CD1c-positive myeloid dendritic cell (primary cell): ENCODE measurements at regions not wholly inside any gene's neighbourhood (a gene's known extent, or its start where the extent isn't known, plus 50 kb on each side); places are given as distances from the start of the nearest gene placed in this dataset.
A peak's percentile ranks its signal among the peaks of the same experiment; 100 is the strongest.

Experiments
- DNase-seq: peaks from one replicate; pipeline ENCODE4 v3.0.0-alpha.2; 2016; ENCODE audit errors: extremely low spot score

DNA sequence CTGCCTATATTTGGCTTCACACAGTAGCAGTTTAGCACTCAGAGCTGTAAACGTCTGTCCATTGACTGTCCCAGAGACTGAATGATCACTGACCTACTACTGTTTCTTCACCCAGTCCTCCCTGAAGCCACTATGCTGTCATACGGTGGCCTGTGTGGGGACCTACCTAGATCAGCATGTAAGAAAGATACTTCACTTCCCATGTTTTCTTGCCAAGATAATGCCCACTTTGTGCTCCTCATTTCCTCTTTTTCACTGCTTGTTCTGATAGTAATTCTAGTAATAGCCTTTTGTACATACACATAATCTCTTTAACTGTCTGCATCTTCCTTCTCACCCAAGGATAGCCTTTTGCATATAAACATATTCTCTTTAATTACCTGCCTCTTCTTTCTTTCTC is 109.9 kb upstream of the TIAM2 start:
- peak; percentile 16 for DNase-seq

GRCh38 chr6:154886016-154886415 is 109.1 kb upstream of the TIAM2 start:
- DNase-seq = no peak

GRCh38 chr6:154886471-154886870 is 108.6 kb upstream of the TIAM2 start:
- DNase-seq = no peak

GRCh38 chr6:154887051-154887450 is 108.1 kb upstream of the TIAM2 start:
- no peak for DNase-seq

- DNase-seq = no peak
Observed at GRCh38 chr6:154888421-154889295, 106.5 kb upstream of the TIAM2 start.

GRCh38 chr6:154890874-154891273 is 104.2 kb upstream of the TIAM2 start:
- DNase-seq = no peak

DNA sequence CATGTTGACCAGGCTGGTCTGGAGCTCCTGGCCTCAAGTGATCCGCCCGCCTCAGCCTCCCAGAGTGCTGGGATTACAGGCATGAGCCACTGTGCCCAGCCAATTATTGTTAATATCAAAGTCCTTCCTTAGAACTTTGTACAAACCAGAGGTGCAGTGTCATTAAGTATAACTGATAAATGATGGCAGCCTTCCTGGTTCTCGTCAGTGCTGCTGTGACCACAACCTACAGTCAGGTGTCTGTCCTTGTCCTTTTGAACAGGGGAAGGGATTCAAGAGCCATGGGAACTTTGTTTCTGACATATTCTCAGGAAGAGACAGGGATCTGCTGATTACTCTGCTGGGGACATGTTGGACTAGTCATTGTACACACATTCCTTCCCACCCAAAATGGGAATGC is 103.2 kb upstream of the TIAM2 start:
- no peak for DNase-seq

- DNase-seq = no peak
Observed at GRCh38 chr6:154893917-154894316, 101.2 kb upstream of the TIAM2 start.

DNA sequence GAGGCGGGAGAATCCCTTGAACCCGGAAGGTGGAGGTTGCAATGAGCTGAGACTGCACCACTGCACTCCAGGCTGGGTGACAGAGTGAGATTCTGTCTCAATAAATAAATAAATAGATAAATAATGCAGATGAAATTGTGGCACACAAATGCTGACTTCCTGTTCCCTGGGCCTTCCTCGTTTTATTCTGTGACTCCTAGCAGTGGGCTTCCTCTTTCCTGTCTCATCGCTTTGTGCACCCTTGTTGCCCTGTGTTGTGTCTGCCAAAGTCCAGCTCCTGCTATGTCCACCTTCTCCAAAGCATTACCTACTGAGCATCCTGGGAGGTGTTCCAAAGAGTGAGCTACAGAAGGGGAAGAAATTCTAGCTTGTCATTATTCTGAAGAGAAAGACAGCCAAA is 100.2 kb upstream of the TIAM2 start:
- DNase-seq = peak; percentile 12

GRCh38 chr6:154895841-154896240 is 99.3 kb upstream of the TIAM2 start:
- no peak for DNase-seq

- no peak for DNase-seq
Observed at GRCh38 chr6:154898821-154899220, 96.3 kb upstream of the TIAM2 start.

DNA sequence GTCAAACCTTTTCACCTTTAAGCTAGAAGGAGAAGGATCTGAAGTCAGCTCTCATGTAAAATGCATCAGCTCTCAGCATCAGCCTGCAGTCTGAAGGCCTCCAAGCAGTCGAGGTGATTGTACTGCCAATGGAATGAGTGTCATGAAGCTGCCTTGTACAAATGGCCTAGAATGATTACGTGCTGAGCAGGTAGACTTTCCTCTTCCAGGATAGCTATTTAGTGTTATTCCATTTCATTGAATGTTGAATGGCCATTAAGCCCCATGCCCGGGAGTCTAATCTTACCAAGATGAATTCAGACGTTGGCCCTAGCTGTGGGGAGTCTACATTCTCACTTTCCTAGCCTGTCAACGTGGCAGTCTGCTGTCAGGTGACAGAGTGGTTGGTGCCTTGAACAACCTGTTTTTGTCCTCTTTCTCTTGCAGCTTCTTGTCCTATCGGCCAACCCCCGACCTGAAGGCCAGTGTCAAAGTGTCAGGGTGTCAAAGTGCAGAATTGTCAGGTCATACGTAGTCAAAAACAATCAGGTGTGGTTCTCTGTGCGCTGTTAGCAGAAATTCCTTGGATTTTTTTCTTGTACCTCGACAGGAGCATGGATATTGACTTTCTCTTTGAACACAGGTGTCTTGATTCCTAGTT is 95.2 kb upstream of the TIAM2 start:
- no peak for DNase-seq

GRCh38 chr6:154901876-154902552 is 93.1 kb upstream of the TIAM2 start:
- no peak for DNase-seq

DNA sequence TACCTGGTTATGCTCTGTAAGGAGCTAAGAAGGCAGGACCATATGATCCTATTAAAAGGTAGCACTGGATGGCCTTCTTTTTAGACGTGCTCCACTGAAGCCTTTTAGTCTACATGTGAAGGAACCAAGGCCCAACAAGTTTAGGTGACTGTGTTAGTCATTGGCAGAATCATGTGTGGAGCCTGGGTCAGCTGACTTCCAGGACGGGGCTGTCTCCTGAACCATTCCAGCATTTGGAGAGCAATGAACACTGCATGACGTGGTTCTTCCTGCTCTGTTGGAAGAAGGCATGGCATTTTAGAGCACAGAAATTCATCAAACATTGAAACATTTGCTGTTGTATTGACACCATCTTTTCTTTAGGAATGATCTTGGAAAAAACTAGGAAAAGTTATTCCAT is 87.8 kb upstream of the TIAM2 start:
- DNase-seq = no peak

DNA sequence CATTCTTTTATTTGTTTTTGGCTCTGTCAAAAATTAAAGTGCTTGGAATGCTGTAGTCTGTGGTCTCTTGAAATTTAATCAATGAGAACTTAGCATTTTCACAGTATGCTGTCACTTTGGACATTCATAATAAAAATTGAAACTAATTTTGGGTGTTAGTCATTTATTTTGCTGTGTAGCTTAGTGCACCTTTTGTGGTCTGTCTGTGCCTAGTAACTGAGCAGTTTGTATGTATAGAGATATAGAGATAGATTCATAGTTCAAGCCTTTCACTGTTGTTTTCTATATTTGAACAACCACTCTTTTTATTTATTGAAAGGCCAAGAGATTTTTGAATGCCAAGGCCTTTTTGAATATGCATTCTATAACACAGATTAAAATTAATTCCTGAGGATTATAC is 86.4 kb upstream of the TIAM2 start:
- no peak for DNase-seq

DNA sequence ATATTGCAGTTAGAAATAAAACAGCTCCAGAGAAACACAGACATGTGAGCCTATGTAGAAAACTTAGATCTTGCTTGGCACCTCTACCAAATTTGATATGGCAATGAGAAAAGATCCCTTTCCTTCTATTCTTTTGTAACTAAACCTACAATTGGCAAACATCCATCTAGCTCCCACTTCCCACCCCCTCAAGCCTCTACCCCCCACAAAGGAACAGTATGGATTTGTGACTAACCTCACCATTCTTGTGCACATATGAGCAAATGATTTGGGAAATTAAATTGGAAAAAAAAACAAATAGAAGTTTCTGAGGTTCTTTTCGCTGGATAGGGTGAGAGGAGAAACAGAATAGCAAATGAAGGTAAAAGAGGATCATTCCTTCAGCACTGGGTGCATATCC is 85.8 kb upstream of the TIAM2 start:
- no peak for DNase-seq

DNA sequence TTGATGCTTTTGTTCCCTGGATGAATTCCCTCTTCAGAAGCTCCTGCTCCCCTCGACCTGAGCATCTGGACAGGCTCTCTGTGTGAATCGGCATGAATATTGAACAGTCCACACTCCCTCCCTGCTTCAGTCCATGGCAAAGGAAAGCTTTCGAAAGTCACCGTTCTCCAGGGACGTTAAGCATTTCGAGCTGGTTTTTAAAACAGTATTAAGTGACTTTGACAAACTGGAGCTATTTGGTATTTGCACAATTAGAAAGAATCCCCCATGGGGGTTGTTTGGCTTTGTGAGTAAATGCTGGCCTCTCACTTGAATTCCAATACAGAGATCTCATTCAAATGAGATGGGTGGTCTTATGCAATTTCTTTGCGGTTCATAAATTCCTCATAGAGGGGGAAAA is 85.3 kb upstream of the TIAM2 start:
- no peak for DNase-seq

DNA sequence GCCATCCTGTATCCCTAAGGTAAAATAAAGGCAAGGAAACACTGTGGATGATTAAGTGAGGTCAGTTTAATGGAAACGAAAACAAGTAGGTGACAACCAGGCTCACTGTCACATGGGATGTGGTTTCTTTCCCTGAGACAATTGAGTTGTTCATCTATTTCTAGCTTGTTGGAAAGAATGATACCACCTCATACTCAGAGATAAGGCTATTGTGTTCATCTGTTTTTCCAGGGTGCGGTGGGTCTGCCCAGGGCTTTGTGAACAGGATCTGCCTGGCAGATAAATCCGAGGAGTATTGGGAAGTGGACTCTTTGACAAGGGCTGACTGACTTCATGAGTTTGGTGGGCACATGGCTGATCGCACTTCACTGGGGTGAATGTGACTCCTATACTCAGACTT is 80.8 kb upstream of the TIAM2 start:
- no peak for DNase-seq

- DNase-seq = no peak
Observed at GRCh38 chr6:154916857-154917256, 78.3 kb upstream of the TIAM2 start.

GRCh38 chr6:154917941-154918340 is 77.2 kb upstream of the TIAM2 start:
- no peak for DNase-seq

DNA sequence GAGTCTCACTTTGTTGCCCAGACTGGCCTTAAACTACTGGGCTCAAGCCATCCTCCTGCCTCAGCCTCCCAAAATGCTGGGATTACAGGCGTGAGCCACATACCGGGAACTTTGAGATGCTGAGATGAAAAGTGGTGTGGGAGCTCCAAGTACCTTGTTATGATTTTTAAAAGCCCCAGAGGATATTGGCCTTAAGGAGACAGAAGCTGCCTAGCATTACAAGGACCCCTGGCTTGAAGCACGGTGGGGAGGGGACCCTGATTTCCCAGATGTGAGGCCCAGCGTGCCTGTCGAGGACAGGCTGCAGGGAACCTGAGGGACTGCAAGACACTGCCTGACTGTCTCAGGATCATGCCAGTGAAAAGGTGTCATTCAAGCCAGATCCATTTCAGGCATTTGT is 75.3 kb upstream of the TIAM2 start:
- no peak for DNase-seq

DNA sequence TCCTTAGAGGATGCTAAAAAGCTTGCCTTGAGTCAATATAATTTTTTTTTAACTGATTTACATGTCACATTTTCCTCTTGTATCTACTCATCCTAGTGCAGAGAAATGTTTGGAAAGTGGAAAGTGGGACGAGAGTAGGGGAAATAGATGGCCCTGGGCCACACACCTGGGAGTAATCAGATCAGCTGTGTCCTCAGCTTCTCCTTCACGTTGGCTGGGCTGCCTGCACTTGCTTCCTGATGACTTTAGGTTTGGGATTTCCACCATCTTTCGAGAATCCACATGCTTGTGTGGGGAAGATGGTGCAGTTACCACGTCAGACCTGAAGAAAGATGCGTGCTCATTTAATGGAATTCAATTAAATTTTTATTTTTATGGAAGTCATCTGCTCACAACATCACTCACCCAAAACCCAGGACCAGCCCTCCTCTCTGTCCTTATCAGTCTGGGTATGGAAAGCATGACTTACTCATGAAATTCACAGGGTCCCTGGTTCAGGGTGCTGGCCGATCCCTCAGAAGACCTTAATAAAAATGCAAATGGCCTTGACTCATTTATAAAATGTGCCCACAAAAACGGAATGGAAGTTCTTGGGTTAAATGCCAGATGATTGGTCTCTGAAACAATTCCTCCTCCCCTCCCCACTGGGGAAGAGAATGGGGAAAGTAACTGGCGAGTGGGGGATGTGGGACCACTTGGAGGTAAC is 74.5 kb upstream of the TIAM2 start:
- DNase-seq = no peak
